B cell (primary cell): ENCODE measurements at regions not wholly inside any gene's neighbourhood (a gene's known extent, or its start where the extent isn't known, plus 50 kb on each side); places are given as distances from the start of the nearest gene placed in this dataset.

Experiments used
- ATAC-seq: fragments of 200-7000 bp; cut with Tn5 transposase; one replicate; pipeline ENCODE4 v1.10.0; 2021; ENCODE audit warnings: low read depth, mild to moderate bottlenecking, moderate number of reproducible peaks, moderate library complexity
- CTCF ChIA-PET: fragments of 350-600 bp; sonication (Branson Sonifier 250); formaldehyde crosslinking; loops from one replicate; lab custom pipeline; 2021; ENCODE audit warnings: antibody characterized with exemption, inconsistent platforms; lab: Charles Lee
- POLR2A ChIA-PET: fragments of 350-600 bp; sonication (Branson Sonifier 250); formaldehyde crosslinking; loops from one replicate; lab custom pipeline; 2021; ENCODE audit warnings: antibody characterized with exemption; lab: Charles Lee
- DNase-seq: peaks from one replicate; pipeline ENCODE4 v3.0.0; 2013
- H2AFZ ChIP-seq: 2 replicates; pipeline ENCODE4 v1.6.1; 2012; ENCODE audit warnings: mild to moderate bottlenecking, low read depth, low read length; ENCODE audit not compliant: insufficient read depth, poor library complexity, severe bottlenecking
- H3K27ac ChIP-seq, 2 donors: 1 replicate in 1 of 2; 2 replicates in 1 of 2; pipeline ENCODE4 v1.5.1; 2012 to 2013; ENCODE audit warnings: low read length in 2 of 2, mild to moderate bottlenecking in 2 of 2, moderate library complexity in 1 of 2
- H3K27me3 ChIP-seq, 4 experiments: fragments of 200-600 bp in 1 of 4; sonication (generic) in 1 of 4; replicated peaks in 1 of 4; 1 replicate in 2 of 4; 2 replicates in 2 of 4; pipeline versions ENCODE4 v1.6.1 to v1.7.0; 2013 to 2016; ENCODE audit warnings: low read length in 3 of 4, mild to moderate bottlenecking in 2 of 4, mixed read lengths in 1 of 4, moderate library complexity in 1 of 4; ENCODE audit not compliant: insufficient read depth in 4 of 4, control insufficient read depth in 3 of 4; ENCODE audit errors: control extremely low read depth in 1 of 4
- H3K36me3 ChIP-seq, 2 experiments: replicated peaks in 1 of 2; 1 replicate in 1 of 2; 2 replicates in 1 of 2; pipeline versions ENCODE4 v1.6.1 to v1.7.1; 2013; ENCODE audit warnings: low read length in 1 of 2; ENCODE audit not compliant: insufficient read depth in 2 of 2, control insufficient read depth in 1 of 2; ENCODE audit errors: control extremely low read depth in 1 of 2, extremely low read depth in 1 of 2
- H3K4me1 ChIP-seq, 2 donors: fragments of 200-600 bp in 1 of 2; sonication (generic) in 1 of 2; 1 replicate in 1 of 2; 2 replicates in 1 of 2; pipeline versions ENCODE4 v1.5.1 to v1.6.1; 2013 to 2017; ENCODE audit warnings: low read length in 2 of 2; ENCODE audit not compliant: control insufficient read depth in 2 of 2, insufficient read depth in 2 of 2
- H3K4me2 ChIP-seq: replicated peaks from 2 replicates; pipeline ENCODE3; 2012; ENCODE audit warnings: mild to moderate bottlenecking, low read depth, low read length; ENCODE audit not compliant: poor library complexity, severe bottlenecking
- H3K4me3 ChIP-seq, 5 experiments: fragments of 200-600 bp in 1 of 5; sonication (generic) in 1 of 5; 1 replicate in 3 of 5; 2 replicates in 2 of 5; pipeline versions ENCODE4 v1.5.1 to v1.7.0; 2011 to 2016; ENCODE audit warnings: low read length in 4 of 5, mild to moderate bottlenecking in 4 of 5, low read depth in 2 of 5, control low read depth in 1 of 5, moderate library complexity in 1 of 5; ENCODE audit not compliant: insufficient read depth in 1 of 5; ENCODE audit errors: control extremely low read depth in 1 of 5, extremely low read depth in 1 of 5
- H3K79me2 ChIP-seq: fragments of 200-600 bp; sonication (generic); one replicate; pipeline ENCODE4 v1.6.0; 2016; ENCODE audit warnings: low read length; ENCODE audit not compliant: control insufficient read depth, insufficient read depth
- H3K9ac ChIP-seq: fragments of 200-600 bp; sonication (generic); 2 replicates; pipeline ENCODE4 v1.6.1; 2017; ENCODE audit warnings: mild to moderate bottlenecking, low read length, moderate library complexity
- H3K9me3 ChIP-seq, 3 donors: one replicate each; pipeline versions ENCODE4 v1.6.1 to v1.7.1; 2013; ENCODE audit warnings: low read length in 2 of 3; ENCODE audit not compliant: control insufficient read depth in 2 of 3, insufficient read depth in 1 of 3; ENCODE audit errors: control extremely low read depth in 1 of 3
- H4K20me1 ChIP-seq: 2 replicates; pipeline ENCODE4 v1.6.0; 2012; ENCODE audit warnings: mild to moderate bottlenecking, low read length; ENCODE audit not compliant: insufficient read depth, control insufficient read depth, poor library complexity, severe bottlenecking
- H3K27ac Mint-ChIP-seq: one replicate; pipeline ENCODE4 v1.8.0; 2021; ENCODE audit warnings: mixed read lengths
- H3K27me3 Mint-ChIP-seq: one replicate; pipeline ENCODE4 v1.8.0; 2021; ENCODE audit warnings: mixed read lengths
- H3K4me1 Mint-ChIP-seq: one replicate; pipeline ENCODE4 v1.8.0; 2021; ENCODE audit warnings: mixed read lengths
- H3K4me3 Mint-ChIP-seq: one replicate; pipeline ENCODE4 v1.8.0; 2021; ENCODE audit warnings: mixed read lengths
- H3K9me3 Mint-ChIP-seq: one replicate; pipeline ENCODE4 v1.8.0; 2022; ENCODE audit warnings: mixed read lengths; ENCODE audit not compliant: insufficient read depth
- CTCF ChIP-seq: fragments of 200-600 bp; IDR thresholded peaks from one replicate; pipeline ENCODE4 v1.8.0; 2022; ENCODE audit warnings: antibody characterized with exemption, mild to moderate bottlenecking
- EZH2 ChIP-seq: IDR thresholded peaks from 2 replicates; pipeline ENCODE4 v1.6.1; 2012; ENCODE audit warnings: borderline replicate concordance, low read depth, mild to moderate bottlenecking, moderate library complexity, low read length; ENCODE audit not compliant: insufficient read depth, poor library complexity, severe bottlenecking
- WGBS: methylation state at CpG from one replicate; pipeline ENCODE4 v1.1.5; 2013; ENCODE audit warnings: missing lambda C conversion rate; ENCODE audit not compliant: insufficient coverage; 5-methylcytosine and 5-hydroxymethylcytosine counted together
- intact Hi-C: fragments of 100-400 bp; cut with micrococcal nuclease; formaldehyde crosslinking; loops from one replicate; pipeline ENCODE4 v1.10.0; 2022

- ATAC-seq (no peak), DNase-seq (no peak)
- WGBS: no CpG with 5 or more reads among the region's 2 CpGs
- CTCF ChIA-PET: no interaction called here
- Histone ChIP-seq H2AFZ (no peak overlapping the region), H3K79me2 (no peaks in the 10 kb centered on the region), H4K20me1 (no peaks in the 10 kb centered on the region), H3K27me3 (no peaks in the 10 kb centered on the region), H3K36me3 (no peaks in the 10 kb centered on the region), H3K27ac (no peak overlapping the region), H3K4me1 (no peaks in the 10 kb centered on the region), H3K4me3 (no peak overlapping the region), H3K9ac (no peak overlapping the region), H3K9me3 (no peaks in the 10 kb centered on the region), H3K4me2 (no peak overlapping the region)
- H3K9me3 Mint-ChIP-seq: no peaks in the 10 kb centered on the region
- no peak overlapping the region for H3K4me3 Mint-ChIP-seq
- peaks cover 9% of the 10 kb centered on the region for H3K27me3 Mint-ChIP-seq
- TF ChIP-seq EZH2: no peak
- TF ChIP-seq CTCF: no peak
- intact Hi-C loops: no loop called here
- POLR2A ChIA-PET: no interaction called here
- H3K4me1 Mint-ChIP-seq: no peaks in the 10 kb centered on the region
- no peak overlapping the region for H3K27ac Mint-ChIP-seq
Observed at GRCh38 chr3:144344925-144345548, 373.4 kb downstream of the DIPK2A start.

GRCh38 chr3:144350125-144350524 lies 378.5 kb downstream of the DIPK2A start:
- peaks cover 4% of the 10 kb centered on the region for H3K27me3 Mint-ChIP-seq
- no peak overlapping the region for H3K9ac ChIP-seq
- no peak for DNase-seq
- H3K9me3 ChIP-seq: no peaks in the 10 kb centered on the region
- no peak overlapping the region for H3K27ac ChIP-seq
- H3K4me1 Mint-ChIP-seq: no peaks in the 10 kb centered on the region
- no peaks in the 10 kb centered on the region for H3K9me3 Mint-ChIP-seq
- no peaks in the 10 kb centered on the region for H3K79me2 ChIP-seq
- no peaks in the 10 kb centered on the region for H3K4me1 ChIP-seq
- H3K4me3 Mint-ChIP-seq: no peak overlapping the region
- H4K20me1 ChIP-seq: no peaks in the 10 kb centered on the region
- ATAC-seq: no peak
- H3K27ac Mint-ChIP-seq: no peak overlapping the region
- H3K4me3 ChIP-seq: no peak overlapping the region
- intact Hi-C loops: no loop called here
- ChIA-PET CTCF (no interaction called here), POLR2A (no interaction called here)
- H2AFZ ChIP-seq: no peak overlapping the region
- no peak overlapping the region for H3K4me2 ChIP-seq
- TF ChIP-seq EZH2 (no peak), CTCF (no peak)
- H3K27me3 ChIP-seq: no peaks in the 10 kb centered on the region
- no CpG with 5 or more reads among the region's 3 CpGs for WGBS
- H3K36me3 ChIP-seq: no peaks in the 10 kb centered on the region
